GM12873 (cell line): ENCODE measurements at regions not wholly inside any gene's neighbourhood (a gene's known extent, or its start where the extent isn't known, plus 50 kb on each side); places are given as distances from the start of the nearest gene placed in this dataset.

Experiments
- CTCF ChIP-seq: IDR thresholded peaks from 2 replicates; pipeline ENCODE4 v1.5.1; 2012; ENCODE audit warnings: low read depth, mild to moderate bottlenecking, moderate library complexity, low read length, control low read depth; ENCODE audit not compliant: insufficient read depth; ENCODE audit errors: missing control alignments

- no peak for TF ChIP-seq CTCF
These were observed 88.4 kb upstream of the BMP2 start for GRCh38 chr20:6679086-6679485.

GRCh38 chr20:6678101-6678500 is 89.4 kb upstream of the BMP2 start:
- TF ChIP-seq CTCF = no peak

GRCh38 chr20:6674831-6675230 is 92.7 kb upstream of the BMP2 start:
- TF ChIP-seq CTCF = no peak

- no peak for TF ChIP-seq CTCF
These were observed 94.4 kb upstream of the BMP2 start for GRCh38 chr20:6673071-6673470.

- TF ChIP-seq CTCF = no peak
These were observed 95.7 kb upstream of the BMP2 start for GRCh38 chr20:6671829-6672228.

- TF ChIP-seq CTCF = no peak
These were observed 98.9 kb upstream of the BMP2 start for GRCh38 chr20:6668546-6668945.

GRCh38 chr20:6665621-6666355 is 101.7 kb upstream of the BMP2 start:
- TF ChIP-seq CTCF = no peak
